GM18511 (cell line): ENCODE measurements at regions not wholly inside any gene's neighbourhood (a gene's known extent, or its start where the extent isn't known, plus 50 kb on each side); places are given as distances from the start of the nearest gene placed in this dataset.

Source experiments
- ATAC-seq: cut with Tn5 transposase; IDR thresholded peaks from one replicate; pipeline ENCODE4 v1.9.1; 2021; ENCODE audit warnings: mild to moderate bottlenecking, moderate library complexity; ENCODE audit not compliant: unreplicated experiment

- ATAC-seq: no peak
These were observed 416.5 kb downstream of the DOK5 start for GRCh38 chr20:54891907-54892306.

GRCh38 chr20:54879393-54879792 lies 404.0 kb downstream of the DOK5 start:
- no peak for ATAC-seq

GRCh38 chr20:54875307-54875706 lies 399.9 kb downstream of the DOK5 start:
- no peak for ATAC-seq

- no peak for ATAC-seq
These were observed 399.3 kb downstream of the DOK5 start for GRCh38 chr20:54874718-54875117.

GRCh38 chr20:54872440-54872839 lies 397.0 kb downstream of the DOK5 start:
- ATAC-seq: no peak

- no peak for ATAC-seq
These were observed 394.4 kb downstream of the DOK5 start for GRCh38 chr20:54869765-54870164.

GRCh38 chr20:54865273-54865672 lies 389.9 kb downstream of the DOK5 start:
- no peak for ATAC-seq

- ATAC-seq: no peak
These were observed 385.3 kb downstream of the DOK5 start for GRCh38 chr20:54860716-54861115.

GRCh38 chr20:54856202-54856601 lies 380.8 kb downstream of the DOK5 start:
- no peak for ATAC-seq

GRCh38 chr20:54849741-54850140 lies 374.3 kb downstream of the DOK5 start:
- no peak for ATAC-seq

- ATAC-seq: no peak
These were observed 373.7 kb downstream of the DOK5 start for GRCh38 chr20:54848984-54849538.

- ATAC-seq: no peak
These were observed 372.9 kb downstream of the DOK5 start for GRCh38 chr20:54848262-54848661.

- ATAC-seq: no peak
These were observed 371.6 kb downstream of the DOK5 start for GRCh38 chr20:54846948-54847347.

- ATAC-seq: no peak
These were observed 369.0 kb downstream of the DOK5 start for GRCh38 chr20:54844346-54844745.

- ATAC-seq: no peak
These were observed 368.5 kb downstream of the DOK5 start for GRCh38 chr20:54843865-54844264.

GRCh38 chr20:54843431-54843830 lies 368.0 kb downstream of the DOK5 start:
- no peak for ATAC-seq

- no peak for ATAC-seq
These were observed 363.8 kb downstream of the DOK5 start for GRCh38 chr20:54839224-54839623.

GRCh38 chr20:54837226-54837625 lies 361.8 kb downstream of the DOK5 start:
- no peak for ATAC-seq

- ATAC-seq: no peak
These were observed 347.0 kb downstream of the DOK5 start for GRCh38 chr20:54822386-54822785.

GRCh38 chr20:54820392-54820791 lies 345.0 kb downstream of the DOK5 start:
- no peak for ATAC-seq

GRCh38 chr20:54806462-54806861 lies 331.1 kb downstream of the DOK5 start:
- no peak for ATAC-seq

GRCh38 chr20:54794874-54795273 lies 319.5 kb downstream of the DOK5 start:
- no peak for ATAC-seq

GRCh38 chr20:54794110-54794509 lies 318.7 kb downstream of the DOK5 start:
- no peak for ATAC-seq
